HepG2 (cell line): ENCODE measurements at regions not wholly inside any gene's neighbourhood (a gene's known extent, or its start where the extent isn't known, plus 50 kb on each side); places are given as distances from the start of the nearest gene placed in this dataset.

Source experiments
- ATF2 ChIP-seq: sonication (generic); formaldehyde crosslinking; IDR thresholded peaks from 2 replicates; pipeline ENCODE4 v1.4.0; 2020; ENCODE audit warnings: missing genetic modification reagents
- CEBPG ChIP-seq: IDR thresholded peaks from 2 replicates; pipeline ENCODE4 v1.6.1; 2016
- FOXP4 ChIP-seq: sonication (generic); formaldehyde crosslinking; IDR thresholded peaks from 2 replicates; pipeline ENCODE4 v1.4.0; 2020; ENCODE audit warnings: missing genetic modification reagents
- GATAD1 ChIP-seq: IDR thresholded peaks from 2 replicates; pipeline ENCODE4 v1.6.1; 2016; ENCODE audit warnings: missing genetic modification reagents, missing compliant biosample characterization
- JDP2 ChIP-seq: sonication (generic); formaldehyde crosslinking; IDR thresholded peaks from 2 replicates; pipeline ENCODE4 v1.8.1; 2022; ENCODE audit warnings: missing genetic modification reagents, borderline replicate concordance
- KDM4B ChIP-seq: sonication (generic); formaldehyde crosslinking; IDR thresholded peaks from 2 replicates; pipeline ENCODE4 v1.4.0; 2020; ENCODE audit warnings: missing genetic modification reagents
- KDM5A ChIP-seq: fragments of 200-600 bp; sonication (generic); IDR thresholded peaks from 2 replicates; pipeline ENCODE4 v1.7.0; 2018; ENCODE audit warnings: antibody characterized with exemption, mild to moderate bottlenecking, low read length, borderline replicate concordance
- MTF1 ChIP-seq: sonication (generic); formaldehyde crosslinking; IDR thresholded peaks from 2 replicates; pipeline ENCODE4 v1.5.0; 2020; ENCODE audit warnings: missing genetic modification reagents
- NFE2L1 ChIP-seq: sonication (generic); formaldehyde crosslinking; IDR thresholded peaks from 2 replicates; pipeline ENCODE4 v1.4.0; 2020; ENCODE audit warnings: missing genetic modification reagents, mild to moderate bottlenecking, borderline replicate concordance
- NR1H2 ChIP-seq: sonication (generic); formaldehyde crosslinking; IDR thresholded peaks from 2 replicates; pipeline ENCODE4 v1.8.1; 2022; ENCODE audit warnings: low read depth, missing genetic modification reagents, borderline replicate concordance
- SRY ChIP-seq: sonication (generic); formaldehyde crosslinking; IDR thresholded peaks from 2 replicates; pipeline ENCODE4 v1.8.0; 2022; ENCODE audit warnings: mild to moderate bottlenecking, missing genetic modification reagents
- XBP1 ChIP-seq: sonication (generic); formaldehyde crosslinking; IDR thresholded peaks from 2 replicates; pipeline ENCODE4 v1.5.0; 2020; ENCODE audit warnings: missing genetic modification reagents
- YY1 ChIP-seq: IDR thresholded peaks from 2 replicates; pipeline ENCODE4 v1.6.1; 2011; ENCODE audit warnings: low read length, low read depth, moderate library complexity, mild to moderate bottlenecking; ENCODE audit not compliant: insufficient read depth, insufficient replicate concordance
- ZC3H13 ChIP-seq: sonication (generic); formaldehyde crosslinking; IDR thresholded peaks from 2 replicates; pipeline ENCODE4 v1.8.1; 2023; ENCODE audit warnings: mild to moderate bottlenecking, missing genetic modification reagents, moderate library complexity
- ZKSCAN1 ChIP-seq: fragments of 150-350 bp; IDR thresholded peaks from 2 replicates; pipeline ENCODE4 v1.6.1; 2014; ENCODE audit warnings: low read length
- ZNF235 ChIP-seq: sonication (generic); formaldehyde crosslinking; IDR thresholded peaks from 2 replicates; pipeline ENCODE4 v1.8.1; 2023; ENCODE audit warnings: mild to moderate bottlenecking, missing genetic modification reagents, borderline replicate concordance
- ZNF274 ChIP-seq: sonication (generic); formaldehyde crosslinking; IDR thresholded peaks from 2 replicates; pipeline ENCODE4 v1.5.1; 2020; ENCODE audit warnings: mild to moderate bottlenecking, missing genetic modification reagents
- ZNF646 ChIP-seq: sonication (generic); formaldehyde crosslinking; IDR thresholded peaks from 2 replicates; pipeline ENCODE4 v1.9.0; 2021; ENCODE audit warnings: mild to moderate bottlenecking, missing genetic modification reagents

GRCh38 chr10:25080880-25081581 is 64.6 kb downstream of the THNSL1 start (continued):
- TF ChIP-seq FOXP4 (CRISPR knock-in tag) (no peak), NR1H2 (CRISPR knock-in tag) (no peak), SRY (CRISPR knock-in tag) (no peak), CEBPG (peak; percentile 13; the same call in 1 of the 2 replicates), ZNF646 (CRISPR knock-in tag) (no peak), XBP1 (CRISPR knock-in tag) (no peak), MTF1 (no peak), ATF2 (CRISPR knock-in tag) (no peak), ZNF235 (CRISPR knock-in tag) (no peak), ZNF274 (CRISPR knock-in tag) (no peak), JDP2 (CRISPR knock-in tag) (no peak), ZC3H13 (CRISPR knock-in tag) (no peak), KDM4B (CRISPR knock-in tag) (no peak), NFE2L1 (CRISPR knock-in tag) (no peak), KDM5A (no peak), ZKSCAN1 (no peak), YY1 (peak; percentile 25), GATAD1 (CRISPR knock-in tag) (peak; percentile 31; the same call in 1 of the 2 replicates)
